SK-N-SH (cell line): ENCODE measurements at regions not wholly inside any gene's neighbourhood (a gene's known extent, or its start where the extent isn't known, plus 50 kb on each side); places are given as distances from the start of the nearest gene placed in this dataset.

Experiments
- CTCF ChIA-PET: fragments of 300-600, 350-600 bp; formaldehyde crosslinking; extraction: SDS; loops from one replicate; lab custom pipeline; 2021; lab: Yijun Ruan, JAX
- POLR2A ChIA-PET: fragments of 350-600 bp; sonication (Branson Sonifier 250); formaldehyde crosslinking; extraction: SDS; loops from one replicate; lab custom pipeline; 2020; ENCODE audit warnings: antibody characterized with exemption, inconsistent platforms; lab: Yijun Ruan, JAX
- DNase-seq: peaks from one replicate; pipeline ENCODE4 v3.0.0; 2012
- H2AFZ ChIP-seq: fragments of 200-600 bp; sonication (generic); 2 replicates; pipeline ENCODE4 v1.8.1; 2016; ENCODE audit warnings: antibody characterized with exemption, mild to moderate bottlenecking, low read depth
- H3F3A ChIP-seq: fragments of 200-600 bp; sonication (generic); replicated peaks from 2 replicates; pipeline ENCODE3; 2016; ENCODE audit warnings: antibody characterized with exemption, mild to moderate bottlenecking; ENCODE audit not compliant: insufficient read depth
- H3K27ac ChIP-seq, 2 experiments: fragments of 200-500 bp in 1 of 2; fragments of 200-600 bp in 1 of 2; sonication (Bioruptor generic) in 1 of 2; sonication (generic), shearing (Covaris generic) in 1 of 2; 2 replicates each; pipeline versions ENCODE4 v1.5.1 to v1.6.1; 2014 to 2016; ENCODE audit warnings: low read depth in 2 of 2, inconsistent platforms in 1 of 2, low read length in 1 of 2, mild to moderate bottlenecking in 1 of 2, mixed read lengths in 1 of 2
- H3K27me3 ChIP-seq: fragments of 200-600 bp; sonication (generic), shearing (Covaris generic); 2 replicates; pipeline ENCODE4 v1.6.1; 2016; ENCODE audit warnings: mixed run types; ENCODE audit not compliant: insufficient read depth
- H3K36me3 ChIP-seq, 2 experiments: fragments of 200-500 bp in 1 of 2; fragments of 200-600 bp in 1 of 2; sonication (Bioruptor generic) in 1 of 2; sonication (generic) in 1 of 2; replicated peaks in 1 of 2; 2 replicates each; pipeline versions ENCODE3 to v1.5.1; 2014 to 2016; ENCODE audit warnings: low read length in 1 of 2, mild to moderate bottlenecking in 1 of 2; ENCODE audit not compliant: insufficient read depth in 2 of 2, control insufficient read depth in 1 of 2
- H3K4me1 ChIP-seq, 2 experiments: fragments of 200-500 bp in 1 of 2; fragments of 200-600 bp in 1 of 2; sonication (Bioruptor generic) in 1 of 2; sonication (generic), shearing (Covaris generic) in 1 of 2; 2 replicates each; pipeline versions ENCODE4 v1.5.1 to v1.6.1; 2014 to 2016; ENCODE audit warnings: low read depth in 1 of 2, low read length in 1 of 2, mixed run types in 1 of 2; ENCODE audit not compliant: insufficient read depth in 2 of 2, control insufficient read depth in 1 of 2
- H3K4me2 ChIP-seq: fragments of 200-600 bp; sonication (generic), shearing (Covaris generic); 2 replicates; pipeline ENCODE4 v1.6.1; 2017; ENCODE audit warnings: mixed run types
- H3K4me3 ChIP-seq, 2 experiments: fragments of 200-500 bp in 1 of 2; fragments of 200-600 bp in 1 of 2; sonication (Bioruptor generic) in 1 of 2; sonication (generic), shearing (Covaris generic) in 1 of 2; 2 replicates each; pipeline versions ENCODE4 v1.5.1 to v1.8.1; 2014 to 2016; ENCODE audit warnings: low read depth in 2 of 2, inconsistent platforms in 1 of 2, low read length in 1 of 2, mild to moderate bottlenecking in 1 of 2, mixed read lengths in 1 of 2, moderate library complexity in 1 of 2
- H3K79me2 ChIP-seq: fragments of 200-600 bp; sonication (generic); 2 replicates; pipeline ENCODE4 v1.8.1; 2017; ENCODE audit warnings: mild to moderate bottlenecking; ENCODE audit not compliant: insufficient read depth
- H3K9ac ChIP-seq: fragments of 200-600 bp; sonication (generic); 2 replicates; pipeline ENCODE4 v1.6.1; 2017; ENCODE audit warnings: mixed run types
- H3K9me2 ChIP-seq: fragments of 200-600 bp; sonication (generic); 2 replicates; pipeline ENCODE4 v1.6.1; 2017; ENCODE audit warnings: mixed run types
- H3K9me3 ChIP-seq: fragments of 200-600 bp; sonication (generic); 2 replicates; pipeline ENCODE4 v1.6.1; 2017; ENCODE audit warnings: mixed run types, mild to moderate bottlenecking, moderate library complexity
- H4K20me1 ChIP-seq: fragments of 200-600 bp; sonication (generic); 2 replicates; pipeline ENCODE4 v1.6.1; 2017; ENCODE audit warnings: mild to moderate bottlenecking, mixed run types; ENCODE audit not compliant: insufficient read depth
- ELF1 ChIP-seq: IDR thresholded peaks from 2 replicates; pipeline ENCODE4 v1.4.0; 2012
- EZH2phosphoT487 ChIP-seq: fragments of 200-600 bp; sonication (generic); IDR thresholded peaks from 2 replicates; pipeline ENCODE4 v1.6.1; 2017; ENCODE audit warnings: low read depth, mixed run types, mild to moderate bottlenecking, antibody characterized with exemption, moderate library complexity, borderline replicate concordance
- FOXJ3 ChIP-seq: sonication (generic); formaldehyde crosslinking; IDR thresholded peaks from 2 replicates; pipeline ENCODE4 v1.5.1; 2020; ENCODE audit warnings: mild to moderate bottlenecking, missing genetic modification reagents
- GABPA ChIP-seq: IDR thresholded peaks from 2 replicates; pipeline ENCODE4 v1.4.0; 2012; ENCODE audit warnings: low read depth, mild to moderate bottlenecking
- JUND ChIP-seq: IDR thresholded peaks from 2 replicates; pipeline ENCODE4 v1.4.0; 2012
- MXI1 ChIP-seq: IDR thresholded peaks from 2 replicates; pipeline ENCODE4 v1.6.1; 2012; ENCODE audit warnings: mild to moderate bottlenecking, low read depth, low read length, improper control_type of control experiment
- NFIC ChIP-seq: IDR thresholded peaks from 2 replicates; pipeline ENCODE4 v1.4.0; 2012; ENCODE audit warnings: borderline replicate concordance
- NRF1 ChIP-seq: IDR thresholded peaks from 2 replicates; pipeline ENCODE4 v1.6.1; 2012; ENCODE audit warnings: low read depth, mild to moderate bottlenecking, low read length
- RFX5 ChIP-seq: IDR thresholded peaks from 2 replicates; pipeline ENCODE4 v1.6.1; 2012; ENCODE audit warnings: mild to moderate bottlenecking, improper control_type of control experiment, low read length
- RXRA ChIP-seq: IDR thresholded peaks from 2 replicates; pipeline ENCODE4 v1.4.0; 2012; ENCODE audit warnings: low read depth, mild to moderate bottlenecking, borderline replicate concordance
- SMC3 ChIP-seq: IDR thresholded peaks from 2 replicates; pipeline ENCODE4 v1.6.1; 2012; ENCODE audit warnings: low read depth, low read length, improper control_type of control experiment
- TEAD4 ChIP-seq: IDR thresholded peaks from 2 replicates; pipeline ENCODE4 v1.4.0; 2012; ENCODE audit warnings: mild to moderate bottlenecking, borderline replicate concordance; ENCODE audit not compliant: insufficient read depth
- WGBS: methylation state at CpG from one replicate; pipeline ENCODE4 v1.1.6; 2017; ENCODE audit warnings: low lambda C conversion rate; 5-methylcytosine and 5-hydroxymethylcytosine counted together
- TF ChIP-seq, protein P1 (sequence below): IDR thresholded peaks from 2 replicates; pipeline ENCODE4 v1.4.0; 2012; ENCODE audit warnings: low read depth, borderline replicate concordance
- TF ChIP-seq, protein P2 (sequence below): fragments of 150-350 bp; IDR thresholded peaks from 2 replicates; pipeline ENCODE4 v1.6.1; 2016; ENCODE audit warnings: mild to moderate bottlenecking, low read depth, low read length
- TF ChIP-seq, protein P3 (sequence below): IDR thresholded peaks from 2 replicates; pipeline ENCODE4 v1.6.1; 2012; ENCODE audit warnings: mild to moderate bottlenecking, low read depth, low read length, moderate library complexity
- TF ChIP-seq, protein P4 (sequence below): fragments of 200-600 bp; sonication (generic); IDR thresholded peaks from 2 replicates; pipeline ENCODE4 v1.6.1; 2017; ENCODE audit warnings: antibody characterized with exemption, mild to moderate bottlenecking, moderate library complexity

DNA sequence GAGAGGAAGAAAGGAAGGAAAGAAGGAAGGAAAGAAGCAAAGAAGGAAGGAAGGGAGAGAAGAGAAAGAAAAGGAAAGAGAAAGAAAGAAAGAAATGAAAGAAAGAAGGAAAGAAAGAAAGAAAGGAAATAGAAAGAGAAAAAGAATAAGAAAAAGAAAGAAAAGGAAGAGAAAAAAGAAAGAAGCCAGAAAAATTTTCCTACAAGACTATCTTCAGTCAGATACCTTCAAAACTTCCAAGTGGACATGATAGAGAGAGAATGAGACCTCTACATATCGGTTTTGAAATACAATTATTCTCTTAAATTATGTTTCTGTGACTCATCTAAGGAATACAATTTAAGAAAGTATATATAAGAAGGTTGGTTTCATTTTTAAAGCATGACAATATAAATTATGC lies 1369.0 kb downstream of the ZPLD1 start:
- peaks cover 5% of the 10 kb centered on the region; the same call in 1 of the 2 replicates for H3K9me2 ChIP-seq
- H3K36me3 ChIP-seq, result no peaks in the 10 kb centered on the region
- H3K9ac ChIP-seq, result no peak overlapping the region
- no peaks in the 10 kb centered on the region for H3F3A ChIP-seq
- no peaks in the 10 kb centered on the region for H3K79me2 ChIP-seq
- ChIA-PET CTCF (no interaction called here), POLR2A (no interaction called here)
- no peak overlapping the region for H3K27ac ChIP-seq
- DNase-seq, result no peak
- no peaks in the 10 kb centered on the region for H3K27me3 ChIP-seq
- H3K4me2 ChIP-seq, result no peak overlapping the region
- WGBS, result 64% methylated on average over 1 of the region's 1 CpG
- TF ChIP-seq RFX5 (no peak), GABPA (no peak), JUND (no peak), ELF1 (no peak), RXRA (no peak), SMC3 (no peak), TEAD4 (no peak), EZH2phosphoT487 (no peak), NRF1 (no peak), MXI1 (no peak), FOXJ3 (no peak), NFIC (no peak)
- TF ChIP-seq, protein P1, sequence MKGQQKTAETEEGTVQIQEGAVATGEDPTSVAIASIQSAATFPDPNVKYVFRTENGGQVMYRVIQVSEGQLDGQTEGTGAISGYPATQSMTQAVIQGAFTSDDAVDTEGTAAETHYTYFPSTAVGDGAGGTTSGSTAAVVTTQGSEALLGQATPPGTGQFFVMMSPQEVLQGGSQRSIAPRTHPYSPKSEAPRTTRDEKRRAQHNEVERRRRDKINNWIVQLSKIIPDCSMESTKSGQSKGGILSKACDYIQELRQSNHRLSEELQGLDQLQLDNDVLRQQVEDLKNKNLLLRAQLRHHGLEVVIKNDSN, result no peak
- TF ChIP-seq, protein P2, sequence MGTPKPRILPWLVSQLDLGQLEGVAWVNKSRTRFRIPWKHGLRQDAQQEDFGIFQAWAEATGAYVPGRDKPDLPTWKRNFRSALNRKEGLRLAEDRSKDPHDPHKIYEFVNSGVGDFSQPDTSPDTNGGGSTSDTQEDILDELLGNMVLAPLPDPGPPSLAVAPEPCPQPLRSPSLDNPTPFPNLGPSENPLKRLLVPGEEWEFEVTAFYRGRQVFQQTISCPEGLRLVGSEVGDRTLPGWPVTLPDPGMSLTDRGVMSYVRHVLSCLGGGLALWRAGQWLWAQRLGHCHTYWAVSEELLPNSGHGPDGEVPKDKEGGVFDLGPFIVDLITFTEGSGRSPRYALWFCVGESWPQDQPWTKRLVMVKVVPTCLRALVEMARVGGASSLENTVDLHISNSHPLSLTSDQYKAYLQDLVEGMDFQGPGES, result no peak
- TF ChIP-seq, protein P3, sequence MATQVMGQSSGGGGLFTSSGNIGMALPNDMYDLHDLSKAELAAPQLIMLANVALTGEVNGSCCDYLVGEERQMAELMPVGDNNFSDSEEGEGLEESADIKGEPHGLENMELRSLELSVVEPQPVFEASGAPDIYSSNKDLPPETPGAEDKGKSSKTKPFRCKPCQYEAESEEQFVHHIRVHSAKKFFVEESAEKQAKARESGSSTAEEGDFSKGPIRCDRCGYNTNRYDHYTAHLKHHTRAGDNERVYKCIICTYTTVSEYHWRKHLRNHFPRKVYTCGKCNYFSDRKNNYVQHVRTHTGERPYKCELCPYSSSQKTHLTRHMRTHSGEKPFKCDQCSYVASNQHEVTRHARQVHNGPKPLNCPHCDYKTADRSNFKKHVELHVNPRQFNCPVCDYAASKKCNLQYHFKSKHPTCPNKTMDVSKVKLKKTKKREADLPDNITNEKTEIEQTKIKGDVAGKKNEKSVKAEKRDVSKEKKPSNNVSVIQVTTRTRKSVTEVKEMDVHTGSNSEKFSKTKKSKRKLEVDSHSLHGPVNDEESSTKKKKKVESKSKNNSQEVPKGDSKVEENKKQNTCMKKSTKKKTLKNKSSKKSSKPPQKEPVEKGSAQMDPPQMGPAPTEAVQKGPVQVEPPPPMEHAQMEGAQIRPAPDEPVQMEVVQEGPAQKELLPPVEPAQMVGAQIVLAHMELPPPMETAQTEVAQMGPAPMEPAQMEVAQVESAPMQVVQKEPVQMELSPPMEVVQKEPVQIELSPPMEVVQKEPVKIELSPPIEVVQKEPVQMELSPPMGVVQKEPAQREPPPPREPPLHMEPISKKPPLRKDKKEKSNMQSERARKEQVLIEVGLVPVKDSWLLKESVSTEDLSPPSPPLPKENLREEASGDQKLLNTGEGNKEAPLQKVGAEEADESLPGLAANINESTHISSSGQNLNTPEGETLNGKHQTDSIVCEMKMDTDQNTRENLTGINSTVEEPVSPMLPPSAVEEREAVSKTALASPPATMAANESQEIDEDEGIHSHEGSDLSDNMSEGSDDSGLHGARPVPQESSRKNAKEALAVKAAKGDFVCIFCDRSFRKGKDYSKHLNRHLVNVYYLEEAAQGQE, result no peak
- TF ChIP-seq, protein P4, sequence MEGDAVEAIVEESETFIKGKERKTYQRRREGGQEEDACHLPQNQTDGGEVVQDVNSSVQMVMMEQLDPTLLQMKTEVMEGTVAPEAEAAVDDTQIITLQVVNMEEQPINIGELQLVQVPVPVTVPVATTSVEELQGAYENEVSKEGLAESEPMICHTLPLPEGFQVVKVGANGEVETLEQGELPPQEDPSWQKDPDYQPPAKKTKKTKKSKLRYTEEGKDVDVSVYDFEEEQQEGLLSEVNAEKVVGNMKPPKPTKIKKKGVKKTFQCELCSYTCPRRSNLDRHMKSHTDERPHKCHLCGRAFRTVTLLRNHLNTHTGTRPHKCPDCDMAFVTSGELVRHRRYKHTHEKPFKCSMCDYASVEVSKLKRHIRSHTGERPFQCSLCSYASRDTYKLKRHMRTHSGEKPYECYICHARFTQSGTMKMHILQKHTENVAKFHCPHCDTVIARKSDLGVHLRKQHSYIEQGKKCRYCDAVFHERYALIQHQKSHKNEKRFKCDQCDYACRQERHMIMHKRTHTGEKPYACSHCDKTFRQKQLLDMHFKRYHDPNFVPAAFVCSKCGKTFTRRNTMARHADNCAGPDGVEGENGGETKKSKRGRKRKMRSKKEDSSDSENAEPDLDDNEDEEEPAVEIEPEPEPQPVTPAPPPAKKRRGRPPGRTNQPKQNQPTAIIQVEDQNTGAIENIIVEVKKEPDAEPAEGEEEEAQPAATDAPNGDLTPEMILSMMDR, result no peak
- TF ChIP-seq, all 33 proteins: peak for 0
- Histone ChIP-seq H2AFZ (peak overlapping the region; percentile 36; the same call in 1 of the 2 replicates), H3K9me3 (no peaks in the 10 kb centered on the region; the same call in 1 of the 2 replicates), H3K4me1 (no peaks in the 10 kb centered on the region), H4K20me1 (no peaks in the 10 kb centered on the region), H3K4me3 (no peak overlapping the region)
